K562 (cell line): ENCODE measurements at regions not wholly inside any gene's neighbourhood (a gene's known extent, or its start where the extent isn't known, plus 50 kb on each side); places are given as distances from the start of the nearest gene placed in this dataset.

Experiments
- BCL6 ChIP-seq: fragments of 250-450 bp; sonication (Bioruptor Pico); IDR thresholded peaks from 2 replicates; pipeline ENCODE4 v1.4.0; 2020
- CCNT2 ChIP-seq: IDR thresholded peaks from 2 replicates; pipeline ENCODE4 v1.6.1; 2011; ENCODE audit warnings: borderline replicate concordance, low read depth, mild to moderate bottlenecking, moderate library complexity, mixed read lengths, low read length; ENCODE audit not compliant: insufficient read length; ENCODE audit errors: extremely low read depth
- CEBPB ChIP-seq: fragments of 450-650 bp; IDR thresholded peaks from 2 replicates; pipeline ENCODE4 v1.6.1; 2016; ENCODE audit warnings: missing genetic modification characterization, missing compliant biosample characterization
- EGR1 ChIP-seq: fragments of 450-650 bp; conservative IDR thresholded peaks from 2 replicates; pipeline ENCODE4 v1.6.1; 2017; ENCODE audit warnings: mild to moderate bottlenecking
- ESRRA ChIP-seq: fragments of 450-650 bp; IDR thresholded peaks from 2 replicates; pipeline ENCODE4 v1.6.1; 2014; ENCODE audit warnings: low read depth, mild to moderate bottlenecking, moderate library complexity, borderline replicate concordance
- ETV1 ChIP-seq: fragments of 450-650 bp; conservative IDR thresholded peaks from 2 replicates; pipeline ENCODE4 v1.6.1; 2016; ENCODE audit warnings: missing genetic modification characterization, control low read depth, low read depth, missing compliant biosample characterization
- FOXJ3 ChIP-seq: sonication (generic); formaldehyde crosslinking; IDR thresholded peaks from 2 replicates; pipeline ENCODE4 v1.4.0; 2020; ENCODE audit warnings: mild to moderate bottlenecking, missing genetic modification reagents
- HDAC3 ChIP-seq: fragments of 450-650 bp; IDR thresholded peaks from 2 replicates; pipeline ENCODE4 v1.6.1; 2018; ENCODE audit warnings: borderline replicate concordance, mild to moderate bottlenecking, moderate library complexity; ENCODE audit not compliant: partially characterized antibody
- HLTF ChIP-seq: fragments of 450-650 bp; IDR thresholded peaks from 2 replicates; pipeline ENCODE4 v1.6.1; 2016
- HNRNPK ChIP-seq: fragments of 200-400 bp; formaldehyde crosslinking; IDR thresholded peaks from one replicate; pipeline ENCODE4 v1.6.1; 2018; ENCODE audit warnings: mild to moderate bottlenecking, low read depth, low read length; ENCODE audit not compliant: poor library complexity, severe bottlenecking
- KAT7 ChIP-seq: sonication (generic); formaldehyde crosslinking; IDR thresholded peaks from 2 replicates; pipeline ENCODE4 v1.8.0; 2022; ENCODE audit warnings: missing genetic modification reagents, mild to moderate bottlenecking, borderline replicate concordance
- KDM2B ChIP-seq: fragments of 250-450 bp; sonication (Bioruptor Pico); IDR thresholded peaks from 2 replicates; pipeline ENCODE4 v1.8.0; 2021; ENCODE audit warnings: mild to moderate bottlenecking, moderate library complexity
- KLF10 ChIP-seq: fragments of 250-450 bp; sonication (Bioruptor Pico); IDR thresholded peaks from 2 replicates; pipeline ENCODE4 v1.6.1; 2021; ENCODE audit warnings: matching md5 sums
- MAFF ChIP-seq: IDR thresholded peaks from 2 replicates; pipeline ENCODE4 v1.6.1; 2012; ENCODE audit warnings: low read length, improper control_type of control experiment
- POLR2H ChIP-seq: IDR thresholded peaks from 2 replicates; pipeline ENCODE4 v1.6.1; 2016; ENCODE audit warnings: missing genetic modification characterization, low read depth, mild to moderate bottlenecking, control low read depth, missing compliant biosample characterization, moderate library complexity
- SRSF7 ChIP-seq: fragments of 200-400 bp; formaldehyde crosslinking; optimal IDR thresholded peaks from 2 replicates; pipeline ENCODE3; 2017; ENCODE audit warnings: mild to moderate bottlenecking, low read depth, low read length
- THRAP3 ChIP-seq: fragments of 450-650 bp; IDR thresholded peaks from 2 replicates; pipeline ENCODE4 v1.6.1; 2016; ENCODE audit warnings: mild to moderate bottlenecking, inconsistent platforms, borderline replicate concordance
- TF ChIP-seq, protein P1 (sequence below): fragments of 250-450 bp; sonication (Bioruptor Pico); IDR thresholded peaks from 2 replicates; pipeline ENCODE4 v1.4.0; 2020; ENCODE audit warnings: borderline replicate concordance
- TF ChIP-seq, protein P2 (sequence below), 3 experiments: fragments of 200-800 bp in 1 of 3; fragments of 250-450 bp in 1 of 3; fragments of 450-650 bp in 1 of 3; sonication (Bioruptor Pico) in 1 of 3; sonication (Bioruptor generic) in 1 of 3; formaldehyde crosslinking in 1 of 3; IDR thresholded peaks; 2 replicates each; pipeline versions ENCODE4 v1.6.1 to v1.8.0; 2016 to 2022; ENCODE audit warnings: mild to moderate bottlenecking in 2 of 3, missing genetic modification characterization in 2 of 3, missing compliant biosample characterization in 1 of 3, moderate library complexity in 1 of 3
- TF ChIP-seq, protein P3 (sequence below): fragments of 250-450 bp; sonication (Bioruptor Pico); IDR thresholded peaks from 2 replicates; pipeline ENCODE4 v1.8.0; 2022; ENCODE audit warnings: moderate library complexity, mild to moderate bottlenecking, inconsistent platforms
- TF ChIP-seq, protein P4 (sequence below): fragments of 450-650 bp; conservative IDR thresholded peaks from 2 replicates; pipeline ENCODE4 v1.6.1; 2016; ENCODE audit warnings: missing genetic modification characterization, low read depth, mild to moderate bottlenecking, control low read depth, missing compliant biosample characterization

DNA sequence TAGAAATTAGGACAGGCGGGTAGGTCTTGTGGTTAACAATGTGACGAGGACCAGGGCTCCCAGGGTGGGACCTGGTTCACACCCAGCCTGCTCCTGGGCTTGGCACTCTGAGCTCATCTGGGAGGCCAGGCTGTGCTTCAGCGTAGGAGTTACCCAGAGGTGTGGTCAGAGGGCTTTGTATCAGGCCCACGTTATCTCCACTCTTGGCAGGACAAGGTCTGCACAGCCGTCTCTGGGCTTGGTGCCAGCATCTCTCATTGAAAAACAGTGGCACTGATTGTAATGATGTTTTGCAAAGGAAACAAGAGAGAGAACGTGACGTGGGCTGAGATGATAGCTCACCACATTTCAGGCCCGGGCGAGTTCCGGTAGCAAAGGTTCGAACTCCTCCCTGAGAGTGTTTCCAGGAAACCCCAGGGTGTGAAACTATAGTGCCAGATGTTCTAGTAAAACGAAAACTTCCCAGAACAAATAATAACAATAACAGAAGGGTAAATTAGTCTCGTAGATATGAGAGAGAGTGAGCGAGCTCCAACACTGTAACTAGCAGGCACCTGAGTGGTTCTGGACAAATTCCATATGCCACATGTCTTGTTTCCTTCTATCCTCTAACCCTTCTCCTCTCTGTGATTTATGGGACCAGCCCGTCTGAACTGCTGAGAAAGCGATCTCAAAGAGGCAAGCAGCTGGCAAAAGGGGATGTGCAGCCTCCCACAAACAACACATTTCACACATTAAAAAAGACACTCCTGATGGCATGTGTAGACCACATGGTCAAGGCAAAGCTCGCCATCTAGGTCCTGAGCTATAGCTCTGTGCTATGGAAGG is 227.3 kb downstream of the KTN1 start (continued):
- TF ChIP-seq ESRRA (peak; percentile 28; the same call in 1 of the 2 replicates), HDAC3 (no peak), SRSF7 (no peak), THRAP3 (no peak), MAFF (no peak), HNRNPK (no peak), KLF10 (CRISPR knock-in tag) (no peak), KDM2B (no peak), CEBPB (tag) (no peak), POLR2H (tag) (no peak), CCNT2 (peak; percentile 57), BCL6 (CRISPR knock-in tag) (no peak), FOXJ3 (CRISPR knock-in tag) (no peak), ETV1 (tag) (peak; percentile 36; the same call in 1 of the 2 replicates), HLTF (no peak), EGR1 (no peak), KAT7 (CRISPR knock-in tag) (no peak)
- TF ChIP-seq, protein P1, sequence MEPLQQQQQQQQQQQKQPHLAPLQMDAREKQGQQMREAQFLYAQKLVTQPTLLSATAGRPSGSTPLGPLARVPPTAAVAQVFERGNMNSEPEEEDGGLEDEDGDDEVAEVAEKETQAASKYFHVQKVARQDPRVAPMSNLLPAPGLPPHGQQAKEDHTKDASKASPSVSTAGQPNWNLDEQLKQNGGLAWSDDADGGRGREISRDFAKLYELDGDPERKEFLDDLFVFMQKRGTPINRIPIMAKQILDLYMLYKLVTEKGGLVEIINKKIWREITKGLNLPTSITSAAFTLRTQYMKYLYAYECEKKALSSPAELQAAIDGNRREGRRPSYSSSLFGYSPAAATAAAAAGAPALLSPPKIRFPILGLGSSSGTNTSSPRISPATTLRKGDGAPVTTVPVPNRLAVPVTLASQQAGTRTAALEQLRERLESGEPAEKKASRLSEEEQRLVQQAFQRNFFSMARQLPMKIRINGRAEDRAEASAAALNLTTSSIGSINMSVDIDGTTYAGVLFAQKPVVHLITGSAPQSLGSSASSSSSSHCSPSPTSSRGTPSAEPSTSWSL (CRISPR knock-in tag): no peak
- TF ChIP-seq, protein P2, sequence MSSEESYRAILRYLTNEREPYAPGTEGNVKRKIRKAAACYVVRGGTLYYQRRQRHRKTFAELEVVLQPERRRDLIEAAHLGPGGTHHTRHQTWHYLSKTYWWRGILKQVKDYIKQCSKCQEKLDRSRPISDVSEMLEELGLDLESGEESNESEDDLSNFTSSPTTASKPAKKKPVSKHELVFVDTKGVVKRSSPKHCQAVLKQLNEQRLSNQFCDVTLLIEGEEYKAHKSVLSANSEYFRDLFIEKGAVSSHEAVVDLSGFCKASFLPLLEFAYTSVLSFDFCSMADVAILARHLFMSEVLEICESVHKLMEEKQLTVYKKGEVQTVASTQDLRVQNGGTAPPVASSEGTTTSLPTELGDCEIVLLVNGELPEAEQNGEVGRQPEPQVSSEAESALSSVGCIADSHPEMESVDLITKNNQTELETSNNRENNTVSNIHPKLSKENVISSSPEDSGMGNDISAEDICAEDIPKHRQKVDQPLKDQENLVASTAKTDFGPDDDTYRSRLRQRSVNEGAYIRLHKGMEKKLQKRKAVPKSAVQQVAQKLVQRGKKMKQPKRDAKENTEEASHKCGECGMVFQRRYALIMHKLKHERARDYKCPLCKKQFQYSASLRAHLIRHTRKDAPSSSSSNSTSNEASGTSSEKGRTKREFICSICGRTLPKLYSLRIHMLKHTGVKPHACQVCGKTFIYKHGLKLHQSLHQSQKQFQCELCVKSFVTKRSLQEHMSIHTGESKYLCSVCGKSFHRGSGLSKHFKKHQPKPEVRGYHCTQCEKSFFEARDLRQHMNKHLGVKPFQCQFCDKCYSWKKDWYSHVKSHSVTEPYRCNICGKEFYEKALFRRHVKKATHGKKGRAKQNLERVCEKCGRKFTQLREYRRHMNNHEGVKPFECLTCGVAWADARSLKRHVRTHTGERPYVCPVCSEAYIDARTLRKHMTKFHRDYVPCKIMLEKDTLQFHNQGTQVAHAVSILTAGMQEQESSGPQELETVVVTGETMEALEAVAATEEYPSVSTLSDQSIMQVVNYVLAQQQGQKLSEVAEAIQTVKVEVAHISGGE (CRISPR knock-in tag; IDR thresholded peaks at IDR 0.05): peak in 1 of 3 experiments; percentile 61; a peak in 1 of 6 replicates
- TF ChIP-seq, protein P3, sequence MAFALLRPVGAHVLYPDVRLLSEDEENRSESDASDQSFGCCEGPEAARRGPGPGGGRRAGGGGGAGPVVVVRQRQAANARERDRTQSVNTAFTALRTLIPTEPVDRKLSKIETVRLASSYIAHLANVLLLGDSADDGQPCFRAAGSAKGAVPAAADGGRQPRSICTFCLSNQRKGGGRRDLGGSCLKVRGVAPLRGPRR (CRISPR knock-in tag): no peak
- TF ChIP-seq, protein P4, sequence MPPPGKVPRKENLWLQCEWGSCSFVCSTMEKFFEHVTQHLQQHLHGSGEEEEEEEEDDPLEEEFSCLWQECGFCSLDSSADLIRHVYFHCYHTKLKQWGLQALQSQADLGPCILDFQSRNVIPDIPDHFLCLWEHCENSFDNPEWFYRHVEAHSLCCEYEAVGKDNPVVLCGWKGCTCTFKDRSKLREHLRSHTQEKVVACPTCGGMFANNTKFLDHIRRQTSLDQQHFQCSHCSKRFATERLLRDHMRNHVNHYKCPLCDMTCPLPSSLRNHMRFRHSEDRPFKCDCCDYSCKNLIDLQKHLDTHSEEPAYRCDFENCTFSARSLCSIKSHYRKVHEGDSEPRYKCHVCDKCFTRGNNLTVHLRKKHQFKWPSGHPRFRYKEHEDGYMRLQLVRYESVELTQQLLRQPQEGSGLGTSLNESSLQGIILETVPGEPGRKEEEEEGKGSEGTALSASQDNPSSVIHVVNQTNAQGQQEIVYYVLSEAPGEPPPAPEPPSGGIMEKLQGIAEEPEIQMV (tag): no peak
